CD4-positive, alpha-beta T cell treated with Interleukin-2 at 100 ng/mL for 4 hours (primary cell): ENCODE measurements at regions not wholly inside any gene's neighbourhood (a gene's known extent, or its start where the extent isn't known, plus 50 kb on each side); places are given as distances from the start of the nearest gene placed in this dataset.
"Not testable (repeated sequence)": the region's sequence is repeated elsewhere in the genome, so short reads cannot be mapped to it uniquely, and the experiment has no call there.

ENCODE experiments used
- DNase-seq: peaks from one replicate; pipeline ENCODE4 v3.0.0-alpha.2; 2020; ENCODE audit warnings: low spot score

- no peak for DNase-seq
These were observed 115.0 kb upstream of the EPB41L4A start for GRCh38 chr5:112534067-112534583.

- no peak for DNase-seq
These were observed 115.7 kb upstream of the EPB41L4A start for GRCh38 chr5:112534611-112535255.

- no peak for DNase-seq
These were observed 116.3 kb upstream of the EPB41L4A start for GRCh38 chr5:112535356-112535755.

- DNase-seq: not testable (repeated sequence)
These were observed 125.5 kb upstream of the EPB41L4A start for GRCh38 chr5:112544558-112544957.

- no peak for DNase-seq
These were observed 128.0 kb upstream of the EPB41L4A start for GRCh38 chr5:112546946-112547592.

GRCh38 chr5:112548246-112548881, 129.3 kb upstream of the EPB41L4A start:
- no peak for DNase-seq

GRCh38 chr5:112549127-112549526, 130.1 kb upstream of the EPB41L4A start:
- DNase-seq: no peak

- no peak for DNase-seq
These were observed 130.6 kb upstream of the EPB41L4A start for GRCh38 chr5:112549605-112550166.

- DNase-seq: peak; percentile 71
These were observed 132.4 kb upstream of the EPB41L4A start for GRCh38 chr5:112551419-112552032.

GRCh38 chr5:112552216-112552615, 133.1 kb upstream of the EPB41L4A start:
- DNase-seq: no peak

GRCh38 chr5:112552791-112553190, 133.7 kb upstream of the EPB41L4A start:
- DNase-seq: no peak

GRCh38 chr5:112554101-112554977, 135.3 kb upstream of the EPB41L4A start:
- DNase-seq: no peak

GRCh38 chr5:112555197-112555596, 136.1 kb upstream of the EPB41L4A start:
- DNase-seq: no peak

GRCh38 chr5:112555691-112556090, 136.6 kb upstream of the EPB41L4A start:
- DNase-seq: no peak

GRCh38 chr5:112559501-112559900, 140.4 kb upstream of the EPB41L4A start:
- DNase-seq: not testable (repeated sequence)

- no peak for DNase-seq
These were observed 141.3 kb upstream of the EPB41L4A start for GRCh38 chr5:112560371-112560770.

- DNase-seq: no peak
These were observed 144.2 kb upstream of the EPB41L4A start for GRCh38 chr5:112563169-112563826.

GRCh38 chr5:112566251-112566650, 147.2 kb upstream of the EPB41L4A start:
- DNase-seq: no peak

- no peak for DNase-seq
These were observed 150.5 kb upstream of the EPB41L4A start for GRCh38 chr5:112569596-112569995.

GRCh38 chr5:112570708-112571444, 151.8 kb upstream of the EPB41L4A start:
- DNase-seq: no peak
